Thyroid gland (tissue), 4 donors: ENCODE measurements at regions not wholly inside any gene's neighbourhood (a gene's known extent, or its start where the extent isn't known, plus 50 kb on each side); places are given as distances from the start of the nearest gene placed in this dataset.
"Not testable (repeated sequence)": the region's sequence is repeated elsewhere in the genome, so short reads cannot be mapped to it uniquely, and the experiment has no call there.

Experiments
- POLR2A ChIP-seq, 2 donors: fragments of 450-650 bp; IDR thresholded peaks; one replicate each; pipeline ENCODE4 v1.6.1; 2017; ENCODE audit warnings: antibody characterized with exemption in 2 of 2, mild to moderate bottlenecking in 2 of 2, moderate library complexity in 1 of 2
- TF ChIP-seq, protein P1 (sequence below), 6 experiments: fragments of 200-600 bp in 3 of 6; fragments of 450-650 bp in 3 of 6; sonication (generic) in 3 of 6; IDR thresholded peaks; one replicate each; pipeline ENCODE4 v1.5.1; 2016 to 2019; ENCODE audit warnings: antibody characterized with exemption in 6 of 6, mild to moderate bottlenecking in 2 of 6, inconsistent platforms in 1 of 6, moderate library complexity in 1 of 6

DNA sequence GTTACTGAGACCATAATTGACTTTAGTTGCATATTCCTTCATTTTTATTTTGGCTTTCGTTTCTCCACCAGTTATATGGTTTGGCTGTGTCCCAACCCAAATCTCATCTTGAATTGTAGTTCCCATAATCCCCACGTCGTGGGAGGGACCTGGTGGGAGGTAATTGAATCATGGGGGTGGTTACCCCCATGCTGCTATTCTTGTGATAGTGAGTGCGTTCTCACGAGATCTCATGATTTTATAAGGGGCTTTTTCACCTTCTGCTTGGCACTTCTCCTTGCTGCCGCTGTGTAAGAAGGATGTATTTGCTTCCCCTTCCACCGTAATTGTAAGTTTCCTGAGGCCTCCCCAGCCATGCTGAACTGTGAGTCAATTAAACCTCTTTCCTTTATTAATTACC, 70.0 kb downstream of the LUZP4 start:
- TF ChIP-seq, protein P1, sequence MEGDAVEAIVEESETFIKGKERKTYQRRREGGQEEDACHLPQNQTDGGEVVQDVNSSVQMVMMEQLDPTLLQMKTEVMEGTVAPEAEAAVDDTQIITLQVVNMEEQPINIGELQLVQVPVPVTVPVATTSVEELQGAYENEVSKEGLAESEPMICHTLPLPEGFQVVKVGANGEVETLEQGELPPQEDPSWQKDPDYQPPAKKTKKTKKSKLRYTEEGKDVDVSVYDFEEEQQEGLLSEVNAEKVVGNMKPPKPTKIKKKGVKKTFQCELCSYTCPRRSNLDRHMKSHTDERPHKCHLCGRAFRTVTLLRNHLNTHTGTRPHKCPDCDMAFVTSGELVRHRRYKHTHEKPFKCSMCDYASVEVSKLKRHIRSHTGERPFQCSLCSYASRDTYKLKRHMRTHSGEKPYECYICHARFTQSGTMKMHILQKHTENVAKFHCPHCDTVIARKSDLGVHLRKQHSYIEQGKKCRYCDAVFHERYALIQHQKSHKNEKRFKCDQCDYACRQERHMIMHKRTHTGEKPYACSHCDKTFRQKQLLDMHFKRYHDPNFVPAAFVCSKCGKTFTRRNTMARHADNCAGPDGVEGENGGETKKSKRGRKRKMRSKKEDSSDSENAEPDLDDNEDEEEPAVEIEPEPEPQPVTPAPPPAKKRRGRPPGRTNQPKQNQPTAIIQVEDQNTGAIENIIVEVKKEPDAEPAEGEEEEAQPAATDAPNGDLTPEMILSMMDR (IDR thresholded peaks at IDR 0.05): not testable (repeated sequence)
- not testable (repeated sequence) for TF ChIP-seq POLR2A (IDR thresholded peaks at IDR 0.05)
